ENCODE measurements at regions not wholly inside any gene's neighbourhood (a gene's known extent, or its start where the extent isn't known, plus 50 kb on each side); places are given as distances from the start of the nearest gene placed in this dataset.
A peak's percentile ranks its signal among the peaks of the same experiment; 100 is the strongest.
"Not testable (repeated sequence)": the region's sequence is repeated elsewhere in the genome, so short reads cannot be mapped to it uniquely, and the experiment has no call there.

- no peak for DNase-seq
Observed at GRCh38 chr20:12072954-12073264, 155.2 kb downstream of the BTBD3 start.

- DNase-seq = no peak
Observed at GRCh38 chr20:12074111-12074655, 156.5 kb downstream of the BTBD3 start.

DNA sequence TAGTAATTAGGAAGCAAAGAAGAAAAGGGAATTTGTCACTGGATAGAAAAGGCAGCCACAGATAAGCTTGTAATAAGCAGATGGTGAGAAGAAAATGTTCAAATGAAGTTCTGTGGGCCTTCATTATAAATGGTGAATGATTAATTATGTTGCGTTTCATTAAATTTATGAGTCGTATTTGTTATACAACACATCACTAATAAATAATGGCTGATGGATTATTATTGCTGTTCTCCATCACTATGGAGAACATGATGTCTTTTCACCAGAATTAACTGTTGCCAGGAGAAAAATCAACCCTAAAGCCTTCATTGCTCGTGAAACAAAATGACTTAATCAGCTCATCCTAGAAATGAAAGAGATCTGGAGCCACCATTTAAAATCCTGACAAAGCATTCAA lies 158.5 kb downstream of the BTBD3 start:
- DNase-seq = no peak

- no peak for DNase-seq
Observed at GRCh38 chr20:12077875-12078274, 160.2 kb downstream of the BTBD3 start.

- no peak for DNase-seq
Observed at GRCh38 chr20:12079490-12079889, 161.8 kb downstream of the BTBD3 start.

- DNase-seq = no peak
Observed at GRCh38 chr20:12083269-12083668, 165.6 kb downstream of the BTBD3 start.

GRCh38 chr20:12084482-12084881 lies 166.8 kb downstream of the BTBD3 start:
- no peak for DNase-seq

GRCh38 chr20:12086359-12086758 lies 168.7 kb downstream of the BTBD3 start:
- DNase-seq = no peak

- DNase-seq = no peak
Observed at GRCh38 chr20:12090920-12091319, 173.2 kb downstream of the BTBD3 start.

GRCh38 chr20:12093057-12093796 lies 175.5 kb downstream of the BTBD3 start:
- no peak for DNase-seq

DNA sequence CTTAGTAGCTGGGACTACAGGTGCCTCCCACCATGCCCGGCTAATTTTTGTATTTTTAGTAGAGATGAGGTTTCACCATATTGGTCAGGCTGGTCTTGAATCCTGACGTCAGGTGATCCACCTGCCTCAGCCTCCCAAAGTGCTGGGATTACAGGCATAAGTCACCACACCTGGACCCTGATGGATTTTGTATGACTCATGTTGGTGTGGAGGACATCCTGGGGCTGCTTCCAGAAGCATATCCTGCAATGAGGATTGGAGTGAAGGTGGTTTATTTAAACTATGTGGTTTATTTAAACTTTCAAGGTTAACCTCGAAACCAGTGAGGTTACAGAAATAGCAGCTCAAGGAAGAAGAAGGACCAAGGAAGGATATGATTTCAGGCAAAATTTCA lies 176.1 kb downstream of the BTBD3 start:
- not testable (repeated sequence) for DNase-seq

DNA sequence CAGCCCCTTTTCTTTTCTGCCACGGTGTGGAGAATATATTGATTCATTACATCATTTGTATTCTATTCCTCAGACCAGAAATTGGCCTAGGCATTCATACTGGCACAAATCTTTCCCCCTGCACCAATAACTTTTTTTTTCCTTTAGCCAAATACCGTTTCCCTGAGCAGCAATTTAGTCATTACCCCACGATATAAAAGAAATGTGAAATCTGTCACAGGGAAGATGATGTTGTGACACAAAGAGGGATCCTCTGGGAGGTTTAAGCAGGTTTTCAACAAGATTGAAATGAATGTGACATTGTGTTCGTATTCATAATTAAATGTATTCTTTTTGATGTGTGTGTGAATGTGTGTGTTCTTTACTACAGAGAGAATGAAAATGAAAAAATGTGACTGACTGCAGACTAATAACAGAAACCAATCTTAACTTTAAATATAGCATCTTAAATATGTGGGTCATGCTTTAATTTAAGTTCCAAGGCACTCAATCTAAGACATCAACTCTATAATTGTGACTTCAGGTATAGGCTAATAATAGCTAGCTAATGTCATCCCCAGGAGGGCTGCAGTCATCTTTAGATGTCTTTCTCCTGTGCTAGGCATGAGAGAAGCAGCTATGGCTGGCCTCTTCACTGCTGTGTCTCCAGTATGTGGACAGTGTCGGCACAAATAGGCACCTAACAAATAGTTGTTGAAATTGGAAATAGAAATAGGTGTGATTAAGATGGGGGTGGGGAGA lies 177.7 kb downstream of the BTBD3 start:
- DNase-seq = no peak

DNA sequence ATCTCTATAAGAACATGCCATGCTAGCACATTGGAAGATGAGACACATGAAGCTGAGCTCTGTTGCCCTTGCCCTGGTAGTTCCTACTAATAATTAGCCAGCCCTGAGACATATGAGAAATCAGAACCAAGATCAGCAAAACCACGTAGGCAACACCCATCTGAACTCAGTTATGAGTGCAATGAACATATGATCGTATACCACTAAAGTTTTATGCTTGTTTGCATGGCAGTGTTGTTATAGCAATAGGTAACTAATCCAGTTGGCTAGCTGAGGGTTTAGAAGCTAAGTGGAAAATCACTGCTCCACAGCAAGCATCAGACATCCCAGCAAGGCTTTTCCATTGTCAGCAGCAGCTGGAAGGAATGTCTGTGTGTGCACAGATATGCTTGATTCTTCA lies 180.7 kb downstream of the BTBD3 start:
- DNase-seq = no peak

DNA sequence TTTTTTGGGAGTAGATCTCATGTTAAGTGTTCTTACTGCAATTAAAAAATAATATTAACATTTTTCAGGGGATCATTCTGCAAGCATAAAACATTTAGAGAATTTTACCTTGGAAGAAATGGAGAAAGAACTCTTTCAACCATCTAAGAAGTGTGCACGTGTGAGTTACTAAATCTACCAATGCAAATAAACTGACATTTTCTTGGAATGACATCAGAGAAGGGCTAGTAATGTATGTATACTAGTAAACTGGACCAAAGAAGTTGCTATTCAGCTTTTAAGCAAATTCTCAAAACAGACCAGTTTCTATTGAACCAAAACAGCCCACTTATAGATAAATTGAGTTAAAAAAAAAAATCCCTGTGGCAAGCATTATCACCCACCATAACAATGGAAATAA lies 191.2 kb downstream of the BTBD3 start:
- DNase-seq = no peak

DNA sequence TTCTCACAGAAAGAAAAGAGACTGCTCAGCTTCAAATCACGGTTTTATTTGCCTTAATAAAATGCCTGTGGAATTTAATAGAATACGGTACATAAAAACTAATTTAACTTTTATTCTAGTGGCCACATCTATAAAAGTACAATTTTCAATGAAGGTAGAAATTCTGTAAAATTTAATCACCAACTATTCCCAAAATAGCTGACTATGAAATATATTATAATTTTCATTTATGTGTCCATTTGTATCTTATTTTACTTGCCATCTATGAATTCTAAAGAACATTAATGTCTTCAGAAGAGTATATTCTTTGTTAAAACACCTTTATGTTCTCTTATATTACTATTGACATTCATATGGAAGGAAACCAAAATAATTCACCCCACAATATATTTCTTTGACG lies 192.6 kb downstream of the BTBD3 start:
- DNase-seq = no peak

DNA sequence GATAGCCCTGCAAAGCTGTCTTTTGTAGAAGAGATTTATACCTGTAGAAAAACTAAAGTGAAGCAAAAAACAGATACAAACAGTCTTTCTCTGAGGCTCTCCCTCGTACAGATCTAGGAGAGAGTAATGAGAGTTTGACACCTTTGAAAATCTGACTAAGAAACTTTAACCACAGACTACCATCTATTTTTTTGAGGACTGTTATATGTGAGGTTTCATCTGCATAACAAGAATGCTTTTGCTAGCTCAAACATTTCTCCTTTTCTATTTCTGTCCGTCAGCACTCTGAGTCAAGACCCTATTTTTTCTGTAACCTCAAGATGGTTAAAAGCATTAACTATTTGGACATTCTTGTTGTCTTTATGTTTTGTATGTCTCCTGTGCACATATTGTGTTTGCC lies 193.0 kb downstream of the BTBD3 start:
- no peak for DNase-seq

GRCh38 chr20:12111431-12112088 lies 193.9 kb downstream of the BTBD3 start:
- DNase-seq = no peak

DNA sequence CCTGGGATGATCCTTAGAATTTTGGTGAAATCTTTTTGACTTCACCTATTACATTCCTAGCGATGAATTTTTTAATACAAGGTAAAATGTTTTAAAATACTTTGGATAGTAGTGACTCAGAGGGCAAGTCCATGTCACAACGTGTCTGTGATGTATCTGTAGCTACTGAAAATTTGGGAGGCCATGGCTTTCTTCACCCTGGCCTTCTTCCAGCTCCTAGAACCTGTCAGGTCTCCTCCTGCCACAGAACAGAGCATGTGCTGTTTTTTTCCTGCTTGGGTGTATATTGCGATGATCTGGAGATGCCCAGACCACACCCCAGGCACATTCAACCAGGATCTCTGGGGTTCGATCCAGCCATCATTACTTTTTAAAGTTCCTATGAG lies 194.4 kb downstream of the BTBD3 start:
- no peak for DNase-seq

GRCh38 chr20:12112665-12113064 lies 195.0 kb downstream of the BTBD3 start:
- DNase-seq = no peak

GRCh38 chr20:12113075-12113467 lies 195.4 kb downstream of the BTBD3 start:
- no peak for DNase-seq

- DNase-seq = peak; percentile 2
Observed at GRCh38 chr20:12113468-12114371, 196.0 kb downstream of the BTBD3 start.

GRCh38 chr20:12129114-12129513 lies 211.4 kb downstream of the BTBD3 start:
- DNase-seq = not testable (repeated sequence)

DNA sequence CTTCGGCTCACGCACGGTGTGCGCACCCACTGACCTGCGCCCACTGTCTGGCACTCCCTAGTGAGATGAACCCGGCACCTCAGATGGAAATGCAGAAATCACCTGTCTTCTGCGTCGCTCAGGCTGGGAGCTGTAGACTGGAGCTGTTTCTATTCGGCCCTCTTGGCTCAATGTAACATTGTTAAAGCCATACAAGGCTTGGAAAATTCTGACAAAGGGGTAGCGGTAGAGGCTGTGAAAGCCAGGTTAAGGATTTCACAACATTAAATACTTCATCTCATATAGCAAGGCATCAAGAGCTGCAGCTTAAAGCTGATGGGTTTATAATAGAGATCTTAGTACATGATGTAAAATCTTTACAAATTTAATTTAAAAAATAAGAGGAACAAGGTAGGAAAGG lies 211.8 kb downstream of the BTBD3 start:
- DNase-seq = not testable (repeated sequence)
